DLD1 (cell line): ENCODE measurements at regions not wholly inside any gene's neighbourhood (a gene's known extent, or its start where the extent isn't known, plus 50 kb on each side); places are given as distances from the start of the nearest gene placed in this dataset.
"Not testable (repeated sequence)": the region's sequence is repeated elsewhere in the genome, so short reads cannot be mapped to it uniquely, and the experiment has no call there.

Experiments used
- in situ Hi-C: cut with HindIII; loops from 2 replicates; pipeline ENCODE4 v1.10.0; 2017; ENCODE audit warnings: low sequenced_read_pairs

DNA sequence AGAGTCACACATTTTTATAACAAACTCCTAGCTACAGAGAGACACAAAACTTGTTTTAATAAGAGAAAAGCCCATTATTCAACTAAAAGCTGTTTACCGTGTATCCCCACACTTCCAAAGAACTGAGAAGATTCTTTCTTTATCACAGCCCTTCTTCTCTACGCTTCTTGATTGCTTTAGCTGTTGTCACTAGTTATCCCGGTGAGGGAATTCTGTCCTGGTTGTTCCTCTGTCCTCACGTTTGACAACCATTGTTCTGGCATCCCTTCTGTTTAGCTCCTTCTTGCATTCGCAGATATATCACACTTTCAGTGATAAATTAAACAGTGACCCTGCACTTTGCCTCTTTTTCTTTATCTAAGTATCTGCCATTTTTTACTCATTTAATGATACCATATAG is 1035.1 kb upstream of the PCDH20 start:
- in situ Hi-C loops, result no loop called here

DNA sequence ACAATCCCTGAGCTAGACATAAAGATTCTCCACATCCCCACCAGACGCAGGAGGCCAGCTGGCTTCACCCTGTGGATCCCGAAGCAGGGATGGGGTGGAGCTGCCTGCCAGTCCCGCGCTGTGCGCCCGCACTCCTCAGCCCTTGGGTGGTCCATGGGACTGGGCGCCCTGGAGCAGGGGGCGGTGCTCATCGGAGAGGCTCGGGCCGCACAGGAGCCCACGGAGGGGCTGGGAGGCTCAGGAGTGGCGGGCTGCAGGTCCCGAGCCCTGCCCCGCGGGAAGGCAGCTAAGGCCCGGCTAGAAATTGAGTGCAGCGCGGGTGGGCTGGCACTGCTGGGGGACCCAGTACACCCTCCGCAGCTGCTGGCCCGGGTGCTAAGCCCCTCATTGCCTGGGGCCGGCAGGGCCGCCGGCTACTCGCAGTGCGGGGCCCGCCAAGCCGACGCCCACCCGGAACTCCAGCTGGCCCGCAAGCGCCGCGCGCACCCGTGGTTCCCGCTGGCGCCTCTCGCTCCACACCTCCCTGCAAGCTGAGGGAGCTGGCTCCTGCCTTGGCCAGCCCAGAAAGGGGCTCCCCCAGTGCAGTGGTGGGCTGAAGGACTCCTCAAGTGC is 1032.2 kb upstream of the PCDH20 start:
- in situ Hi-C loops, result not testable (repeated sequence)

DNA sequence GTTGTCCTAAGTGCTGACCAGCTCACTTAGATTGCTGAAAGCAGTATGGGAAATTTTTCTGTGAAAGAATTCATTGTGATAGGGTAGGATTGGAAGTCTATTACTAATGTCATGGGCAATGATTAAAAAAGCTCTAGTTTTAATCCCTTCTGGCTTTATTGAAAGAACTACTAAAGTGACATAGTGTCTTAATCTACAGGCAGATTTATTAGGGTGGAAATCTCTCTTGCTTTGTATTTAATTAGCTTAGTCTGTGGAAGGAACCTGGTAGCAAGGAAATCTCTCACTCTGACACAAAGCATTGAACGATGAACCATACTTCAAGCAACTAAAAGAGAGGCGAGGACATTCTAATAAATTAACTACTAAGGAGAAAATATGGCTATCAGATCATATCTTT is 1029.2 kb upstream of the PCDH20 start:
- in situ Hi-C loops, result no loop called here

DNA sequence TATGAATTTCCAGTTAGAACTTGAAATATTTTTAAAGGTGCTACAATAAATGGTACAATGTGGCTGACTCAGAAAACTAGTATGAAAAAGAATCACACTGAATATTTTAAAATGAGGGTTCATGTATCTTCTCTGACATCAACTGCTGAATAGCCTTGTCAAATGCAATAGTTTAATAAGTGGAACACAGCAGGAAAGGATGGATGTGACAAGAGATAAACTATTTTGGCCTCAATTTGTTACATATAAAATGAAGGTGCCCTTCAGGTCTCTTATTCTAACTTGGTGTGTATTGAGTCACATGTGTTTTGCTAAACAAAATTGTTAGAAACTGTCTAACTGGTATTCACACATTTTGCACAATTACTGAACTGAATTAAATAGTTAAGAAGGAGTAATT is 1018.4 kb upstream of the PCDH20 start:
- in situ Hi-C loops, result no loop called here

DNA sequence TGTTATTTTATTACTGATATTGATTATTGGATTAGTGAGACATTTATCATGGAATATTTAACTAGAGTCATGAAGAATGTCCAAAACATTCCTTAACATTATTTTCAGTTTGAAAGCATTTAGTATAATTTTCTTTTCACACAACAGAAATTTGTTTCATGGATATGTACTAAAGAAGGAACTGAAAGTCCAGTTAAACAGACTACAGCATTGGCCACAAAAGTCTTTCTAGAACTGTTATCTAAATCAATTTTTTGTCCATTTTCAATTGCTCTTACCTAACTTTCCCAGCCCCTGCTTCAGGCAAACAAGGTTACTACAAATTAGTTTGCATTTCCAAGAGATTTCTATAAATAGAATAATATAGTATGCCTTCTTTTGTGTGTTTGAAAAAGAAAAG is 1018.0 kb upstream of the PCDH20 start:
- in situ Hi-C loops, result no loop called here

DNA sequence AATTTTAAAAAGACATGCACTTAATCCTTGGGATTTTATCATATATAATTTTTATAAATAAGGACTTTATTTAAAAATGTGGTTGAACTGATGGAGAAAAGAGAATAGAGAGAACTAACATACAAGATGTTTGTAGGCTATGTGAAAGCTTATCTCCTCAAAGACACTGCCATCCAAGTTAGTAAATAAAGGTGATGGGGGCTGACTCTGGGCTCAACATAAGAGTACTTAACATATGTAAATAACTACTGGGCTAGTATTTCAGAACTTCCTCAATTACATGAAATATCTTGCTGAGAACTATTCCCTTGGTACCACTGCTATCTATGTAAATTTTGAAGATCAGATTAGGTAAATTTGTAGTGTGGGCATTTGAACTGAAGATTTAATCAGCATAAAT is 1017.3 kb upstream of the PCDH20 start:
- in situ Hi-C loops, result no loop called here

DNA sequence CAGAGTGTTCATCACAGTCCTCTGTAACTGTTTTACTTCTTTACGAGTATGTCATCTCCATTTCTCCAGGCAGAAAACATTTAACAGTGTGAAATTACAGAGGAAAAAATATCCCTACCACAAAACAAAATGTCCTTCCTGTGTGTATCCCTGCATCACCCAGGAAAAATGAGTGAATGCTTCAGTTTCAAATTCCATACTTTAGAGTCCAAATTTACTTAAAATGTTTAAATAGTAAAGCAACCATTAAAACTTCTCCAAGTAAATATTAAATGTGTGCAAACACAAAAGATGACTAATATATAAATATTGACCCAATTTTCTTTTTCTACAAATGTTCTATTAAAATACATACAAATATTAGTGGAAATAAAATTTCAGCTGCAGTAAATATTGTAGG is 1016.6 kb upstream of the PCDH20 start:
- in situ Hi-C loops, result no loop called here

DNA sequence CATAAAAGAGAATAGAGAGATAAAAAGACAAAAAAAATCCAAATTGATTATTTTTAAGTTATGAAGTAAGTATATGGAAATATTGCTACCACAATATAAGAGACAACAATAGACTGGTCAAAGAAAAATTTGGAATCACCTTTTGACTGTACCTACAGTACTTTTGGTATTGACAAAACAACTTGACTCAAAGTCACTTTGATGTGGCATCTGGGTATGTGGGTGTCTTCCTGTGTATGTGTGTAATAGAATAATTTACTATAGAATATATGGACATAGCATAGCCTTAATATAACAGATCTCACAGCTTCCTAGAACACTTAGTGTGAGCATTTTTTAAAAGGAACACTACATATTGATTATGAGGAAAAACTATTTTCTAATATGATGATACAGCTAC is 1016.2 kb upstream of the PCDH20 start:
- in situ Hi-C loops, result no loop called here

DNA sequence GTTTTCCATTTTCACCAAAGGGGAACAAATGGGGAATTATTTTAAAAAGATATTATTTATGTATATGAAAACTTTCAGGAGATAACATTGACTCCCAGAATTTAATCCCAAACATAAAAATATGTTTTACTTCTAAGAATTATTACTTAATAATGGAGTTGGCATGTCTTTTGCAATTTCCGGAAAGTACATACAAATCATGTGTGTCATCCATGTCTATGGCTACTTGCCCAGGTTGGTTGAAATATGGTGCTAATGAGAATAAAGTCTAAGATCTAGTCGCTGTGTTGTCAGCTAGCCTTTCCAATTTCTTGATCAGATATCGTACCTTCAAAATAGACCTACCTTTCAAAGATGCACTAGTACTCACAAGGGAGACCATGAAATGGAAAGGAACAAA is 1003.2 kb upstream of the PCDH20 start:
- in situ Hi-C loops, result no loop called here

DNA sequence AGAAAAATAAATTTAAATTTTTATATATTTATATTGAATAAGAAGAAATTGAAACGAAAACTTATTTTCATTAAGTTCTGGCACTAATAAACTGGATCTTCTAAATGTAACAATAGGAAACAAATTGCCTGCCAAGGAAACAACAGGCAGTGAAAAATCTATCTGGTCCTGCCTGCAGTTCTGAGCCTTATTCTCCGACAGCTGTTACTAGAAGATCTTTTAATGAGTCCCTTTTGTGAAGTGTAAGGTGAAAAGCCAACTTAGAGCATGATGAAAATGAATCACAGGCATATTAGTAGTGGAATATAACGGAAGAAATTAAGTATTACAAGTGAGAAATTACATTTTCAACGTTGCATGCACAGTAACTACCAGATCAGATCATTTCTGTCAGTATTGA is 1002.7 kb upstream of the PCDH20 start:
- in situ Hi-C loops, result no loop called here

DNA sequence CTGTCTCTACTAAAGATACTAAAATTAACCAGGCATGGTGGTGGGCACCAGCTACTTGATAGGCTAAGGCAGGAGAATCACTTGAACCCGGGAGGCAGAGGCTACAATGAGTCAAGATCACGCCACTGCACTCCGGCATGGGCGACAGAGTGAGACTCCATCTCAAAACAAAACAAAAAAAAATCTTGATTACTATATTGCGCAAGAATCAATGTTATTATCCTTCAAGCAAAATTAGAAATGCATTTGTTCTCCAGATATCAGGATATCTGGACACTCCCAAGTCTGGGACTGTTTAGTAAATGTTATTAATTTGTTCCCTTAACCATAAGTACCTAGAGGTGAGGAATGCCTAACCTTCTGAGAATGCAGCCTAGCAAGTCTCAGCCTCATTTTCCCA is 992.2 kb upstream of the PCDH20 start:
- in situ Hi-C loops, result no loop called here

DNA sequence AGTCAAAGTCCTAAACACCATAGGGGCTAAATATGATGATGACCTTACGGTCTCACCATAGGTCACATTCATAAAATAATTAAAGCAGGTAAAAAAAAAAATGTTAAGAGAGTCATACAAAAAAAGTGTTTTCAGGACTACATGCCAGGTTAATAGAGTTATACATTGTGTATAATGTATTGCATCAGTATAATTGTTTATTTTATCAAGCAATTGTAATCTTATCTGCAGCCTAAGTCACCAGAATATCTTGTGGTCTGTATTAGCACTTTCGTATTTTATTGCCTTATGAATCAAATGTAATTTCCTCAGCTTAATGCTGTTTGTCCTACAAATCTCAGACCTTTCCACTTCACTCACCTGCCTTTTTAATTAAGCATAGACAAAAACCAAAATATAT is 972.9 kb upstream of the PCDH20 start:
- in situ Hi-C loops, result no loop called here

DNA sequence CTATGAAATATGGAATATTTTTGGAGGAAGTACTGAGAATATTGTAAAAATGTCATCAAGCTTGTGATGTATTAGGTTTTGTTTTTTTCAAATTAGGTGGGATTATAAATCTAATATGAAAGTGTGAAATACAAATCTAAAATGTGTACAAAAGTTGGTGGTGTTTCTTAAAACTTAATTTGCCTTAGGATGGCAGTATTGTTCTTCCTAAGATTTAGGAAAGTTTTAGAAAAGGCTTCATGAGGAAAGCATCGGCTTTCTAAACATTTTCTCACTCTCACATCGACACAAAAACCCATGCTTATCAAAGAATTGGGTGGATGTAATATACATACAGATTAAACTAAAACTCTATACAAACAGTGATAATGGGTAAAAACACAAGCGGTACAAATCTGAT is 972.0 kb upstream of the PCDH20 start:
- in situ Hi-C loops, result no loop called here

DNA sequence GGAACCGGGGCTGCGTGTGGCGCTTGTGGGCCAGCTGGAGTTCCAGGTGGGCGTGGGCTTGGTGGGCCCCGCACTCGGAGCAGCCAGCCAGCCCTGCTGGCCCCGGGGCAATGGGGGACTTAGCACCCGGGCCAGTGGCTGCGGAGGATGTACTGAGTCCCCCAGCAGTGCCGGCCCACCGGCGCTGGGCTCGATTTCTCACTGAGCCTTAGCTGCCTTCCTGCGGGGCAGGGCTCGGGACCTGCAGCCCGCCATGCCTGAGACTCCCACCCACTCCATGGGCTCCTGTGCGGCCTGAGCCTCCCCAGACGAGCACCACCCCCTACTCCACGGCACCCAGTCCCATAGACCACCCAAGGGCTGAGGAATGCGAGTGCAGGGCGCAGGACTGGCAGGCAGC is 963.6 kb upstream of the PCDH20 start:
- in situ Hi-C loops, result not testable (repeated sequence)

DNA sequence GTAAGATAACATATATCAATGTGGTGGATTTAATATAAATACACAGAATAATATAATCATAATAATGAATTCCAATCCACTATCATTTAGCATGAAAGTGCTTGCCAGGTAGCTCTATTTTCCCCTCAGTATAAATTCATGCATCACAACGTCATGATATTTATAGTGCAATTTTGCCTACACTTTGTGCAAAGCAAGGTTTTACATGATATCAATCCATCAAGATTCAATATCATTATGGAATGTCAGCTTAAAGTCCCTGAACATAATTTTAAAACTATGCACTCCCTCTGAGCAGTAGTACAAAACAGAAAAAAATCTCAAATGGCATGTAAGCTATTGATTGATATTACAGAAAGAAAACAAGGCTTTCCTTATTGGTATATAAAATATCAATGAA is 962.2 kb upstream of the PCDH20 start:
- in situ Hi-C loops, result no loop called here

DNA sequence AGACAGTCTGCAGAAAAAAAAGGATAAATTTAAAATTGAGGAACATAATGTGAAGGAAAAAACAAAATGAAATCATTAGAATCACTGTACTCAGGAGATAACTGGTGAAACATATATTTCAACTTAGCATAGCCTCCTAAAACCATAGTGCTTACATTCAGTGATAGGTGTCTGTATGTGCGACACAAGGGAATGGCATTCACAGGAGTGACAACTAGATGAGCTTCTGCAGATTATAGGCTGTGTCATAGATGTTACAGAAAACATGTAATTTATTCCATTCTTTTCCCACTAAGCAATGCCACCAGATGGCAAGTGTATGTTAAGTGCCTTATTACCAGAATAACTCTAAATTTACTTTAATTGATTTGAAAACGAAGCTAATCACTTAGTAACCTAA is 960.0 kb upstream of the PCDH20 start:
- in situ Hi-C loops, result no loop called here

DNA sequence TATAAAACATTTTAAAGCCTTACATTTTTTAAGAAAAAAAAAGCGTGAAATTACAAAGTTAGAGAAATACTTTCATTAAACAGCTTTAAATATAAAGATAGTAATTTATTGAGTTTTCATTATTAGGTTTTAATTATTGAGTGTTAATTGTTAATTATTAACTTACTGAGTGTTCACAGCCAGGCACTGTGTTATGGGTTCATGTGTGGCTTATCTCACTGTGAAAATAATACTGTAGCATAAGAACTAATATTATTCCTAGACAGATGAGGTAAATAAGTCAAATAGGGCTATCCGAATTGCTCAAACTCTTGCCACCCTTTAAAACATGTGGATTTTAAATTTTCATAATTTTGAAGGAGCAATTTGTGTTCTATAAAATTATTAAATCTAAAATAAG is 956.1 kb upstream of the PCDH20 start:
- in situ Hi-C loops, result no loop called here

DNA sequence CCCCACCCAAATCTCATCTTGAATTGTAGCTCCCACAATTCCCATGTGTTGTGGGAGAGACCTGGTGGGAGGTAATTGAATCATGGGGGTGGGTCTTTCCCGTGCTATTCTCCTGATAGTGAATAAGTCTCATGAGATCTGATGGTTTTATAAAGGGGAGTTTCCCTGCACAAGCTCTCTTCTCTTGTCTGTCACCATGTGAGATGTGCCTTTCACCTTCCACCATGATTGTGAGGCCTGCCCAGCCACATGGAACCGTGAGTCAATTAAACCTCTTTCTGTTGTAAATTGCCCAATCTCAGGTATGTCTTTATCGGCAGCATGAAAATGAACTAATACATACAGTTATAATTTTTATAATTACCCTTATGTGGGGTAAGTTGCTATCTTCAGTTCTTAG is 952.3 kb upstream of the PCDH20 start:
- in situ Hi-C loops, result not testable (repeated sequence)

DNA sequence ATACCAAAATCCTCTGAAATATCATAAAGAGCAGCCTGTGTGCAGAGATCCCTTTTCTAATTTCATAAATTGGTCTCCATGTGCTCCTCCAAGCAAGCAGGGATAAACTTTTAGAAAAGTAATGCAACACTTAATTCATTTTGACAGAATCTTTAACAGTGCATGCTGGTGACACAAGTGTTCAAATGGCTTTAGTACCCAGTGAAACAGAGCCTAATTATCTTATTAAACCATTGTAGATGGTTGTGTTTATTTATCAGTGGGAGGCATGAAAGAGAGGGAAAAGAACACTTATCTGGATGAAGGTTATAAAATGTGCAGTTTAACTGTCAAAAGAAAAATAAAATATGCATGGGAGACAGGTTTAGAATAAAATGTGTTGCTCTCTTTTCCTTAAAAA is 945.0 kb upstream of the PCDH20 start:
- in situ Hi-C loops, result no loop called here

DNA sequence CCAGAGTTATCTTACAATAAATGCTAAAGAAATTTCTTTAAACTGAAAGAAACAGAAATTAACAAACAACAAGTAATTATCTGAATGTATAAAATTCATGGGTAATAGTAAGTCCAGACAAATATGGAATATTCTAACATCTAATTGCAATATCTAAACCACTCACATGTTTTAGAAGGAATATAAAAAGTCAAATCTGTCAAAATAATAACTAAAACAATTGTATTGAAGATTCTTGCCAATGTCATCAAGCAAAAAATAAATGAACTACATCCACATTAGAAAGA is 942.9 kb upstream of the PCDH20 start:
- in situ Hi-C loops, result no loop called here

DNA sequence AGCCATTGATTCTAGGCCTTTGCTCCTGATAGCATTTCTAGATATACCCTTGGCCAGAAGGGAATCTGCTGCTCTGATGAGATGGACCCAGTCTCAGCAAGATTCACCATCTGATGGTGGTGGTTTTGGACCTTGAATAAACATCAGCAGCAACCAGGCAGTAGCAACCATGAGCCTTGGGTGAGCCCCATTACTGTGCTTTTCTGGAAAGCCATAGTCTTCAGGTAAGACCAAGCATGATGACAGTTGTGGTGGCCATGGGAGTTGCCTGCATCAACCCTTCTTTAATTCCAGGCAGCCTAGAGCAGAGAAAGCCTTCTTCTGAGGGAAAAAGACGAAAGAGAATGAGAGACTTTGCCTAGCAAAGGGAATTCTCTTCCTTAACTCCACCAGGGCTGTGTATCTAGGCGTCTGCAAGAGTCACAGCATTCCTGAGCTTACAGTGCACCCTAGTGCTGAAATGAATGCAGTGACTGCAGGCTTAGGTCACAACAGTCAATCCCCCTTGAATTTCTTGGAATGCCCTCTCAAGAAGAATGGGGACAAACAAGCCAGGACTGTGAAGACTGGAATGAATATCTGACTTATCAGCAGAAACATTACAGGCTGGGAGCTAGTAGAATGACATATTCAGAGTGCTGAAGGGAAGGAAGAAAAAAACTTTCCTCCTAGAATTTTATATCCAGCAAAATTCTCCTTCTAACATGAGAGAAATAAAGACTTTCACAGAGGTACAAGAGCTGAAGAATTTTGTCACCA is 942.4 kb upstream of the PCDH20 start:
- in situ Hi-C loops, result no loop called here

DNA sequence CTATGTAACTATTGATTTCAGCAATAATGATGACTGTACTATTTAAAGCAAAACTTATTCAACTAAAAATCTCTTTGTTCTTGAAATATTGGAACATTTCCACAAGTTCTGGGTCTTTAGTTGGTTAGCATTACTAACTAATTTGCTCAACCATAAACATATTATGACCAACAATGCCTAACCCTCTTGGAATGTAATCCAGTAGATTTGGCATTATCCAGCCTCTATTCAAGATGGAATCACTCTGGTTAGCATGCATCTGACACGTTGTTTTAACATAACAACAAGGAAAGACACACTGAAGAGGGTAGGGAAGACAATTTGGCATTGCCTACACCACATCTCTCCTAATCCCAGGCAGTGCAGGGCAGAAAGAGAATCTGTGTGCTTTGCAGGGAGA is 941.3 kb upstream of the PCDH20 start:
- in situ Hi-C loops, result no loop called here
